ENCODE measurements at regions not wholly inside any gene's neighbourhood (a gene's known extent, or its start where the extent isn't known, plus 50 kb on each side); places are given as distances from the start of the nearest gene placed in this dataset.

DNA sequence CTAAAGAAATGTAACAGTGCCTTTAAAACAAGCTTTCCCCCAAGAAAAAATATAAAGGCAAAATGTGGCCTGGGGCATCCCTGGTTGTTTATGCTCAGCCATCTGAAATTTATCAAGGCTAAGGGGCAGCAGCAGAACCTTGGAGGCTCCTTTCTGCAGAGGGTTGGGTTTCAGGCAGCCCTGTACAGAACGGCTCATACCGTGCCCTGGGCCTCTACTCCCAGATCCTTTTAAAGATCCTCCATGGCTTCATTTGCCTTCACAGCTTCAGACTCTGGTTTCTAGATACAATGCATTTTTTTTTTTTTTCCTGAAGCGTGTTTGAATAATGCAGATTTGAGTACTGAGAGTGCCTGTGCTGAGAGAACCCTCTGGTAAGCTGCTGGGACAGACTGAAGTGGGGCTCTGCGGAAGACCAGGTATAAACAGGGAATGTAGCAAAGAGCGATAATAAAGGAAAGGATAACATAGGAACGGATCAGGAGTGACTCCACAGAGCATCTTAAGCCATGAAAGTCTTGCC is 172.7 kb downstream of the DIRAS2 start:
- ATAC-seq (no peak), FAIRE-seq (no peak), DNase-seq (ENCODE audit: low read depth, low spot score) (no peak)
- no peak overlapping the region for H3K4me3 ChIP-seq
- intact Hi-C loops (cut with micrococcal nuclease; ENCODE audit: unreplicated experiment), result no loop called here
- H3K27me3 ChIP-seq (replicated peaks in 1 of 2; ENCODE audit: control insufficient read depth in 2 of 2, insufficient read depth in 2 of 2, low read length in 1 of 2), result no peaks in the 10 kb centered on the region; a peak in 1 of 4 replicates
- TF ChIP-seq KDM1A (IDR thresholded peaks at IDR 0.05; ENCODE audit: borderline replicate concordance), result no peak
- TF ChIP-seq ZNF384 (IDR thresholded peaks at IDR 0.05; ENCODE audit: borderline replicate concordance, low read depth, low read length), result no peak
- TF ChIP-seq MLLT1 (IDR thresholded peaks at IDR 0.05), result no peak
- no peak for TF ChIP-seq TBL1XR1 (IDR thresholded peaks at IDR 0.05; ENCODE audit: low read depth, low read length)
- TF ChIP-seq TCF12 (IDR thresholded peaks at IDR 0.05; ENCODE audit: low read depth, low read length), result no peak
- TF ChIP-seq STAT3 (IDR thresholded peaks at IDR 0.05; ENCODE audit: low read depth, low read length), result no peak
- TF ChIP-seq, protein P1, sequence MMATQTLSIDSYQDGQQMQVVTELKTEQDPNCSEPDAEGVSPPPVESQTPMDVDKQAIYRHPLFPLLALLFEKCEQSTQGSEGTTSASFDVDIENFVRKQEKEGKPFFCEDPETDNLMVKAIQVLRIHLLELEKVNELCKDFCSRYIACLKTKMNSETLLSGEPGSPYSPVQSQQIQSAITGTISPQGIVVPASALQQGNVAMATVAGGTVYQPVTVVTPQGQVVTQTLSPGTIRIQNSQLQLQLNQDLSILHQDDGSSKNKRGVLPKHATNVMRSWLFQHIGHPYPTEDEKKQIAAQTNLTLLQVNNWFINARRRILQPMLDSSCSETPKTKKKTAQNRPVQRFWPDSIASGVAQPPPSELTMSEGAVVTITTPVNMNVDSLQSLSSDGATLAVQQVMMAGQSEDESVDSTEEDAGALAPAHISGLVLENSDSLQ (IDR thresholded peaks at IDR 0.05), result no peak
- TF ChIP-seq HDAC2 (IDR thresholded peaks at IDR 0.05), result no peak
- TF ChIP-seq, protein P2, sequence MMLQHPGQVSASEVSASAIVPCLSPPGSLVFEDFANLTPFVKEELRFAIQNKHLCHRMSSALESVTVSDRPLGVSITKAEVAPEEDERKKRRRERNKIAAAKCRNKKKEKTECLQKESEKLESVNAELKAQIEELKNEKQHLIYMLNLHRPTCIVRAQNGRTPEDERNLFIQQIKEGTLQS (IDR thresholded peaks at IDR 0.05; ENCODE audit: borderline replicate concordance, extremely low read depth, low read depth, low read length), result no peak
- TF ChIP-seq YBX1 (IDR thresholded peaks at IDR 0.05), result no peak
- no peak for TF ChIP-seq CREM (IDR thresholded peaks at IDR 0.05; ENCODE audit: low read depth)
- TF ChIP-seq RFX5 (IDR thresholded peaks at IDR 0.05; ENCODE audit: low read depth, low read length), result no peak
- TF ChIP-seq, protein P3, sequence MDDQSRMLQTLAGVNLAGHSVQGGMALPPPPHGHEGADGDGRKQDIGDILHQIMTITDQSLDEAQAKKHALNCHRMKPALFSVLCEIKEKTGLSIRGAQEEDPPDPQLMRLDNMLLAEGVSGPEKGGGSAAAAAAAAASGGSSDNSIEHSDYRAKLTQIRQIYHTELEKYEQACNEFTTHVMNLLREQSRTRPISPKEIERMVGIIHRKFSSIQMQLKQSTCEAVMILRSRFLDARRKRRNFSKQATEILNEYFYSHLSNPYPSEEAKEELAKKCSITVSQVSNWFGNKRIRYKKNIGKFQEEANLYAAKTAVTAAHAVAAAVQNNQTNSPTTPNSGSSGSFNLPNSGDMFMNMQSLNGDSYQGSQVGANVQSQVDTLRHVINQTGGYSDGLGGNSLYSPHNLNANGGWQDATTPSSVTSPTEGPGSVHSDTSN (IDR thresholded peaks at IDR 0.05; ENCODE audit: insufficient replicate concordance, low read depth, low read length), result no peak
- no peak for TF ChIP-seq JUND (IDR thresholded peaks at IDR 0.05; ENCODE audit: low read depth, low read length)
- no peak for TF ChIP-seq SPI1 (IDR thresholded peaks at IDR 0.05; ENCODE audit: borderline replicate concordance, insufficient read depth, low read depth, low read length)
- no peak for TF ChIP-seq PML (IDR thresholded peaks at IDR 0.05; ENCODE audit: low read length)
- TF ChIP-seq NRF1 (conservative IDR thresholded peaks at IDR 0.05; ENCODE audit: low read depth, low read length), result no peak
- ChIA-PET SMC1A (ENCODE audit: uncharacterized antibody, unreplicated experiment) (no interaction called here), CTCF (no interaction called here), RAD21 (ENCODE audit: unreplicated experiment) (no interaction called here), POLR2A (no interaction called here)
- no peaks in the 10 kb centered on the region for H3K79me2 ChIP-seq (ENCODE audit: control insufficient read depth, insufficient read depth, low read length)
- no peaks in the 10 kb centered on the region for H3K36me3 ChIP-seq (ENCODE audit: control insufficient read depth in 2 of 2, insufficient read depth in 2 of 2, low read length in 1 of 2)
- H3K27ac ChIP-seq (ENCODE audit: control insufficient read depth, insufficient read depth), result no peak overlapping the region
- in situ Hi-C loops (cut with MboI), result no loop called here
- no peak overlapping the region for H3K4me2 ChIP-seq (ENCODE audit: control insufficient read depth, insufficient read depth)
- H4K20me1 ChIP-seq (ENCODE audit: control insufficient read depth, insufficient read depth), result no peaks in the 10 kb centered on the region
- H3K9me3 ChIP-seq (replicated peaks; ENCODE audit: control insufficient read depth, insufficient read depth, low read length), result no peaks in the 10 kb centered on the region
- no TSS peak for BruUV-seq (replicated peaks)
- no peaks in the 10 kb centered on the region for H3K4me1 ChIP-seq (ENCODE audit: control insufficient read depth, insufficient read depth, low read length)
- H3K9ac ChIP-seq (ENCODE audit: control insufficient read depth, insufficient read depth, low read length), result no peak overlapping the region
- no peak overlapping the region for H2AFZ ChIP-seq (ENCODE audit: control insufficient read depth, low read depth, low read length)
- 64% methylated on average over 6 of the region's 6 CpGs for WGBS (ENCODE audit: insufficient coverage, insufficient replicate concordance, low lambda C conversion rate, missing lambda C conversion rate)
